Neural progenitor cell (in vitro differentiated cells): ENCODE measurements at regions not wholly inside any gene's neighbourhood (a gene's known extent, or its start where the extent isn't known, plus 50 kb on each side); places are given as distances from the start of the nearest gene placed in this dataset.

Experiments used
- DNase-seq: peaks from one replicate; pipeline ENCODE4 v3.0.0-alpha.2; 2016; ENCODE audit warnings: low spot score
- H2AFZ ChIP-seq: fragments of 200-600 bp; sonication (generic); replicated peaks from 2 replicates; pipeline ENCODE4 v1.6.1; 2016; ENCODE audit warnings: antibody characterized with exemption
- H3F3A ChIP-seq: fragments of 200-600 bp; sonication (generic); 2 replicates; pipeline ENCODE4 v1.6.1; 2016; ENCODE audit warnings: antibody characterized with exemption, low read depth
- H3K27ac ChIP-seq: fragments of 200-600 bp; sonication (generic); 2 replicates; pipeline ENCODE4 v1.5.1; 2016; ENCODE audit warnings: mild to moderate bottlenecking
- H3K27me3 ChIP-seq: fragments of 200-600 bp; sonication (generic); 2 replicates; pipeline ENCODE4 v1.6.1; 2016; ENCODE audit warnings: mild to moderate bottlenecking, moderate library complexity
- H3K36me3 ChIP-seq: fragments of 200-600 bp; sonication (generic); 2 replicates; pipeline ENCODE4 v1.5.1; 2016
- H3K4me1 ChIP-seq: fragments of 200-600 bp; sonication (generic); 2 replicates; pipeline ENCODE4 v1.6.1; 2016; ENCODE audit warnings: mixed run types
- H3K4me2 ChIP-seq: fragments of 200-600 bp; sonication (generic); 2 replicates; pipeline ENCODE4 v1.6.1; 2016
- H3K4me3 ChIP-seq: fragments of 200-600 bp; sonication (generic); 2 replicates; pipeline ENCODE4 v1.5.1; 2016
- H3K79me2 ChIP-seq: fragments of 200-600 bp; sonication (generic); 2 replicates; pipeline ENCODE4 v1.6.1; 2016; ENCODE audit warnings: low read depth
- H3K9ac ChIP-seq: fragments of 200-600 bp; sonication (generic); 2 replicates; pipeline ENCODE4 v1.6.1; 2016
- H3K9me3 ChIP-seq: fragments of 200-600 bp; sonication (generic); 2 replicates; pipeline ENCODE4 v1.5.1; 2016; ENCODE audit warnings: low read depth
- H4K20me1 ChIP-seq: fragments of 200-600 bp; sonication (generic); 2 replicates; pipeline ENCODE4 v1.6.1; 2016; ENCODE audit warnings: low read depth
- H3K27ac Mint-ChIP-seq: 3 replicates; pipeline ENCODE4 v1.8.0; 2021; ENCODE audit warnings: mixed read lengths
- H3K27me3 Mint-ChIP-seq: 2 replicates; pipeline ENCODE4 v1.8.0; 2022; ENCODE audit warnings: low read depth, mild to moderate bottlenecking, inconsistent platforms, moderate library complexity, mixed read lengths; ENCODE audit not compliant: insufficient read depth
- H3K36me3 Mint-ChIP-seq: 3 replicates; pipeline ENCODE4 v1.8.0; 2021; ENCODE audit warnings: mixed read lengths
- H3K4me1 Mint-ChIP-seq: 3 replicates; pipeline ENCODE4 v1.8.0; 2021; ENCODE audit warnings: mixed read lengths
- H3K4me3 Mint-ChIP-seq: 3 replicates; pipeline ENCODE4 v1.8.0; 2021; ENCODE audit warnings: mild to moderate bottlenecking, moderate library complexity, mixed read lengths
- H3K9me3 Mint-ChIP-seq: 3 replicates; pipeline ENCODE4 v1.8.0; 2020; ENCODE audit warnings: mixed read lengths
- EZH2 ChIP-seq: fragments of 200-600 bp; sonication (generic); IDR thresholded peaks from 2 replicates; pipeline ENCODE4 v1.6.1; 2017; ENCODE audit warnings: antibody characterized with exemption, mild to moderate bottlenecking, moderate library complexity
- EZH2phosphoT487 ChIP-seq: fragments of 200-600 bp; sonication (generic); IDR thresholded peaks from 2 replicates; pipeline ENCODE4 v1.6.1; 2017; ENCODE audit warnings: antibody characterized with exemption
- TF ChIP-seq, protein P1 (sequence below): fragments of 200-600 bp; sonication (generic); IDR thresholded peaks from 2 replicates; pipeline ENCODE4 v1.5.1; 2017; ENCODE audit warnings: antibody characterized with exemption, mild to moderate bottlenecking

DNA sequence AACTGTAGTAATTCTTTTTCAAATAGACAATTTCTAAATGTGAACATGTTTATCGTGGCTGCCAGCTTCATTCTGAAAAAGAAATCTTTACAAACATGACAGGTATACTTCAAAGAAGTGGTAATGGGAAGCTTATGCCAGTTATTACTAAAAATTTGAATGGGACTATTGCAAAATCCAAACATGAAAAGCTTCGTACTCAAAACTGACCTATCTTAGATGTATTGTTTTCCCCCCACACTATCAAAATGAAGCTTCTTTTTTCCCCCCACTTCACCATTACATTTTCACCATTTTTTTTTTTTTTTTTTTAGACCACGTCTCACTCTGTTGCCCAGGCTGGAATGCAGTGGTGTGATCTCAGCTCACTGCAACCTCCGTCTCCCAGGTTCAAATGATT, 50.4 kb upstream of the SERTAD2 start:
- DNase-seq, result no peak
- H3K9me3 Mint-ChIP-seq, result no peaks in the 10 kb centered on the region
- Histone ChIP-seq H3K9me3 (no peaks in the 10 kb centered on the region), H3K4me3 (no peak overlapping the region), H3F3A (no peaks in the 10 kb centered on the region), H3K9ac (no peak overlapping the region), H3K27ac (no peak overlapping the region), H4K20me1 (no peaks in the 10 kb centered on the region), H3K79me2 (no peaks in the 10 kb centered on the region), H3K4me1 (no peaks in the 10 kb centered on the region), H3K4me2 (no peak overlapping the region), H2AFZ (no peak overlapping the region), H3K27me3 (no peaks in the 10 kb centered on the region), H3K36me3 (no peaks in the 10 kb centered on the region)
- H3K36me3 Mint-ChIP-seq, result no peaks in the 10 kb centered on the region
- TF ChIP-seq, protein P1, sequence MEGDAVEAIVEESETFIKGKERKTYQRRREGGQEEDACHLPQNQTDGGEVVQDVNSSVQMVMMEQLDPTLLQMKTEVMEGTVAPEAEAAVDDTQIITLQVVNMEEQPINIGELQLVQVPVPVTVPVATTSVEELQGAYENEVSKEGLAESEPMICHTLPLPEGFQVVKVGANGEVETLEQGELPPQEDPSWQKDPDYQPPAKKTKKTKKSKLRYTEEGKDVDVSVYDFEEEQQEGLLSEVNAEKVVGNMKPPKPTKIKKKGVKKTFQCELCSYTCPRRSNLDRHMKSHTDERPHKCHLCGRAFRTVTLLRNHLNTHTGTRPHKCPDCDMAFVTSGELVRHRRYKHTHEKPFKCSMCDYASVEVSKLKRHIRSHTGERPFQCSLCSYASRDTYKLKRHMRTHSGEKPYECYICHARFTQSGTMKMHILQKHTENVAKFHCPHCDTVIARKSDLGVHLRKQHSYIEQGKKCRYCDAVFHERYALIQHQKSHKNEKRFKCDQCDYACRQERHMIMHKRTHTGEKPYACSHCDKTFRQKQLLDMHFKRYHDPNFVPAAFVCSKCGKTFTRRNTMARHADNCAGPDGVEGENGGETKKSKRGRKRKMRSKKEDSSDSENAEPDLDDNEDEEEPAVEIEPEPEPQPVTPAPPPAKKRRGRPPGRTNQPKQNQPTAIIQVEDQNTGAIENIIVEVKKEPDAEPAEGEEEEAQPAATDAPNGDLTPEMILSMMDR, result no peak
- TF ChIP-seq EZH2phosphoT487 (no peak), EZH2 (no peak)
- H3K4me3 Mint-ChIP-seq, result no peak overlapping the region
- no peak overlapping the region for H3K27ac Mint-ChIP-seq
- H3K27me3 Mint-ChIP-seq, result peaks cover 4% of the 10 kb centered on the region
- peaks cover under 1% of the 10 kb centered on the region for H3K4me1 Mint-ChIP-seq

DNA sequence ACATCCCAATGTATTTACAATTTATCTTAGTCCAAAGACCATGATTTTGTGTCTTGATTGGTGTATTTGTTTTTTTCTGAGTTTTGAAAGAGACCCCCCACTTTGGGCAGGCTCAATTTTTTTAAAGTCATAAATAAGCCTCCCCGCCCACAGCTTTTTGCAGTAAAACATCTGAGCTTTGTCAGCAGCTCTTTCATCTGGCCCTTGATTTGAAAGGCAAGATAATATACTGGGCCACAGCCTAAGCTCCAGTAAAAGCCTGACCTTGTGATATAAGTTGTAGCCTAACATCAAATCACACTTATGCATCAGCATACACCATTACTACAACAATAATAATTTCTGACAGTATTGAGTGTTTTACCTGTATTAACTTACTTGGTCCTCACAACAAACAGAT, 51.3 kb upstream of the SERTAD2 start:
- Histone ChIP-seq H4K20me1 (no peaks in the 10 kb centered on the region), H3K9me3 (no peaks in the 10 kb centered on the region), H3K4me1 (no peaks in the 10 kb centered on the region), H2AFZ (no peak overlapping the region), H3F3A (no peaks in the 10 kb centered on the region), H3K9ac (no peak overlapping the region), H3K4me2 (no peak overlapping the region), H3K4me3 (no peak overlapping the region), H3K27me3 (no peaks in the 10 kb centered on the region), H3K36me3 (no peaks in the 10 kb centered on the region), H3K27ac (no peak overlapping the region), H3K79me2 (no peaks in the 10 kb centered on the region)
- H3K36me3 Mint-ChIP-seq, result no peaks in the 10 kb centered on the region
- no peak overlapping the region for H3K4me3 Mint-ChIP-seq
- no peaks in the 10 kb centered on the region for H3K4me1 Mint-ChIP-seq
- no peaks in the 10 kb centered on the region for H3K9me3 Mint-ChIP-seq
- TF ChIP-seq, protein P1, result no peak
- TF ChIP-seq EZH2phosphoT487 (no peak), EZH2 (no peak)
- no peak for DNase-seq
- peaks cover 4% of the 10 kb centered on the region for H3K27me3 Mint-ChIP-seq
- H3K27ac Mint-ChIP-seq, result no peak overlapping the region

DNA sequence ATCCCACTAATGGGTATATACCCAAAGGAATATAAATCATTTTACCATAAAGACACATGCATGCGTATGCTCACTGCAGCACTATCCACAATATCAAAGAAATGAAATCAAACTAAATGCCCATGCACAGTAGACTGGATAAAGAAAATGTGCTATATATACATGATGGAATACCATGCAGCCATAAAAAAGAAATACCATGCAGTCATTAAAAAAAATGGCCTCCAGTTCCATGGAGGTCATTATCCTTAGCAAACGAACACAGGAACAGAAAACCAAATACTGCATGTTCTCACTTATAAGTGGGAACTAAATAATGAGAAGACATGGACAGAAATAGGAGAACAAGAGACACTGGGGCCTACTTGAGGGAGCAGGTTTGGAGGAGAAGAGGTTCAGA, 53.6 kb upstream of the SERTAD2 start:
- no peak for DNase-seq
- H3K27ac Mint-ChIP-seq, result no peak overlapping the region
- no peak overlapping the region for H3K9ac ChIP-seq
- no peak overlapping the region for H2AFZ ChIP-seq
- no peak overlapping the region for H3K4me3 ChIP-seq
- H3K27me3 Mint-ChIP-seq, result peaks cover under 1% of the 10 kb centered on the region
- H3K4me1 ChIP-seq, result no peaks in the 10 kb centered on the region
- no peak overlapping the region for H3K27ac ChIP-seq
- H3K4me3 Mint-ChIP-seq, result no peak overlapping the region
- H3K9me3 Mint-ChIP-seq, result no peaks in the 10 kb centered on the region
- no peak overlapping the region for H3K4me2 ChIP-seq
- no peaks in the 10 kb centered on the region for H3K36me3 ChIP-seq
- no peaks in the 10 kb centered on the region for H4K20me1 ChIP-seq
- no peaks in the 10 kb centered on the region for H3K9me3 ChIP-seq
- no peaks in the 10 kb centered on the region for H3K27me3 ChIP-seq
- H3K79me2 ChIP-seq, result no peaks in the 10 kb centered on the region
- TF ChIP-seq EZH2phosphoT487, result no peak
- TF ChIP-seq EZH2, result no peak
- TF ChIP-seq, protein P1, result no peak
- H3K4me1 Mint-ChIP-seq, result peaks cover 2% of the 10 kb centered on the region
- no peaks in the 10 kb centered on the region for H3K36me3 Mint-ChIP-seq
- no peaks in the 10 kb centered on the region for H3F3A ChIP-seq

DNA sequence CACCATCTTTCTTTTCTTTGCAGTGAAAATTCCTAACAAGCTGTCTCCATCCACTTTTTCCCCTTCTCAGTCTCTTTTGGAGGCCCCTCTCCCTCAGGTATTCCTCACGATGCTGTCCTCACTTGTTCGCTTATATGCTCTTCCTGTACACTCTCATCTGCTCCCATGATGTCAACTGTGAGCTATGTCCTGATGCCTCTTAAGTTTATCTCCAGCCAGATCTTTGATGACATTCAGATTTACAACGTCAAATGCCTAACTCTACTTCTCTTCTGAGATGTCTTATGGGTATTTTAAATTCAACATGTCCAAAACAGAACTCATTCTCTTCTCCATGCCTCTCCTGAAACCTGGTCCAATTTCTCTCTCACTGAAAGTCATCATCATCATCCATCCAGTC, 55.1 kb upstream of the SERTAD2 start:
- H3K9me3 Mint-ChIP-seq, result no peaks in the 10 kb centered on the region
- no peak overlapping the region for H3K9ac ChIP-seq
- no peaks in the 10 kb centered on the region for H3K9me3 ChIP-seq
- H3K27ac ChIP-seq, result no peak overlapping the region
- no peak overlapping the region for H3K27ac Mint-ChIP-seq
- H3K4me2 ChIP-seq, result no peak overlapping the region
- H3F3A ChIP-seq, result peaks cover 2% of the 10 kb centered on the region
- H3K4me3 ChIP-seq, result no peak overlapping the region
- no peaks in the 10 kb centered on the region for H3K36me3 Mint-ChIP-seq
- TF ChIP-seq, protein P1, result no peak
- TF ChIP-seq EZH2 (no peak), EZH2phosphoT487 (no peak)
- no peaks in the 10 kb centered on the region for H3K4me1 ChIP-seq
- H3K4me3 Mint-ChIP-seq, result no peak overlapping the region
- H2AFZ ChIP-seq, result no peak overlapping the region
- DNase-seq, result no peak
- peaks cover 2% of the 10 kb centered on the region for H3K4me1 Mint-ChIP-seq
- H4K20me1 ChIP-seq, result no peaks in the 10 kb centered on the region
- no peaks in the 10 kb centered on the region for H3K79me2 ChIP-seq
- no peaks in the 10 kb centered on the region for H3K27me3 ChIP-seq
- H3K36me3 ChIP-seq, result no peaks in the 10 kb centered on the region
- peaks cover 3% of the 10 kb centered on the region for H3K27me3 Mint-ChIP-seq
